ENCODE measurements at regions not wholly inside any gene's neighbourhood (a gene's known extent, or its start where the extent isn't known, plus 50 kb on each side); places are given as distances from the start of the nearest gene placed in this dataset.

GRCh38 chr18:4636967-4637366, 181.9 kb upstream of the DLGAP1 start:
- no peak for DNase-seq

- DNase-seq, result no peak
These were observed 176.1 kb upstream of the DLGAP1 start for GRCh38 chr18:4631239-4631638.

DNA sequence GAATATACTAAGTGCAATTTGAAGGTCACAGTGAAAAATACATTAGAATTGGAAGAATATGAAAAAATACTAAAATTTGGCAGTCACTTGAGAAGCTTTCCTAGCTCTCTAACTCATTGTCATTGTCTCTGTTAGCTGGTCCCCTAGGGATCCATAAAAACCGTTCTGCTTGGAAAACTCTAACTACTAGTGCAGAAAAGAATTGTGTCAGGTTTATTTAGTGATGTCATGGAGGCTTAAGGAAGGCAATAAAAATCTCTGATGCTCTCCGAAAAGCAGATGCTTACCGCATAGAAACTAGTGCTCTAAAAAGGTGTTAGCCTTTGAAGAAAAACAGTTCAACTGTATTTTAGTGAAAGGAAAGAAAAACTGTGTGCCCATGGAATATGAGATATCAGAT, 150.1 kb upstream of the DLGAP1 start:
- DNase-seq, result no peak

- DNase-seq, result no peak
These were observed 148.8 kb upstream of the DLGAP1 start for GRCh38 chr18:4603955-4604354.

GRCh38 chr18:4599312-4599711, 144.2 kb upstream of the DLGAP1 start:
- no peak for DNase-seq

GRCh38 chr18:4597301-4597700, 142.2 kb upstream of the DLGAP1 start:
- DNase-seq, result no peak

DNA sequence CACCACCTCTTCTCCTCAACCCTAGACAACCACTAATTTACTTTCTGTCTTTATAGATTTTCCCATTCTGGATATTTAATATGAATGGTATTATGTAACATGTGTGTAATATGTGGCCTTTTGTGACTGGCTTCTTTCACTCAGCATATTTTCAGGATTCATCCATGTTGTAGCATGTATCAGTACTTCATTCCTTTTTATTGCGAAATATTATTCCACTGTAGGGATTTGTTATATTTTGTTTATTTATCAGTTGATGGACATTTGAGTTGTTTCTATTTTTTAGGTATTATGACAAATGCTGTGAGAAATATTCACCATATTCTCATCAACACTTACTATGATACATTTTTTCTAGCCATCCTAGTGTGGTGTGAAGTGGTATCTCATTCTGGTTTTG, 138.8 kb upstream of the DLGAP1 start:
- no peak for DNase-seq

DNA sequence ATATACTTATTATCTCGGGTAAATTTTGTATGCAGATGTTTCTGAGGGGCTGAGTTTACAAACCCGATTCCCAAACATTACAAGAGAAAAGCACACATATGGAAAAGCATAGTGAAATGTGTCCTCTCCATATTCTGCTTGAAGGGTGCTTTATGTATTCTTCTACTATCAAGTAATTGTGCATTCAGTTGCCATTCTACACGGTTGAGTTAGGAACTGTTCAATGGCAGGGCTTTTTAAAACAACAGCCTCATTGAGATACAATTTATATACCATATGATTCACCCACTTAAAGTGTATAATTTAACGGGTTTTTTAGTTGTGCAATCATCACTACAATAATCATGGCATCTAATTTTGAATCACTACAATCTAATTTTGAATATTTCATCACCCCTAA, 138.4 kb upstream of the DLGAP1 start:
- DNase-seq, result no peak

DNA sequence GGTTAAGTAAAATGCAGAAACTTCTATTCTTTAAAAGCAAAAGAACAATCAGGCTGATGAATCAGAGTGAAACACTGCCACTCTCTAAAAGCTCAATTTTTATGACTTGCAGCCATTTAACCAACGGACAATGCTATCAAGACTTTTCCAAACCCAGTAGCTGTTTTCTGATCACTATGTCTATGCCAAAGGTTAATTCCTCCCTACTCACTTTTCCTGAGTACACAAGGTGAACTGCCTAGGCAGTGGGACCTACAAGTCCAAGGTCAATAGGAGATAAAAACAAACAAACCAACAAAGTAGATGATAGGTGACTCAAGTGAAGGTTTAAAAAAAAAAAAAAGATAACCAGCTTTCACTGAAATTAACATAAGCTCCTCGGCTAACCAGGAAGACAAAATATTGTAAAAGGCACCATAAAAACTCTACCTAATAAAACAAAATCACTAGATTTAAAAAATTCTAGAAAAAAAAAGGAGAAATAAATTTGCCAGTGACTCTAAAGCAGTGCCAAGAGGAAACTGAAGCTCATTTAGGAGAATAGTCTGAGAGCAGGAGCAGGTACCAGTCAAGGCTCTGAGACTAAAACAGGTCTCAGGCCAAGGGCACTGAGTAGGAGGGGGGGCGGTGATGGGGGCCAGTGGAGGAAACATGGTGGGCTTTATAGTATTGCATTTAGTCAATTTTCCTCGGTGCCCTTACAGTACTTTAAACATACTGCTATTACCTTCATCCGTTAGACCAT, 134.1 kb upstream of the DLGAP1 start:
- no peak for DNase-seq

DNA sequence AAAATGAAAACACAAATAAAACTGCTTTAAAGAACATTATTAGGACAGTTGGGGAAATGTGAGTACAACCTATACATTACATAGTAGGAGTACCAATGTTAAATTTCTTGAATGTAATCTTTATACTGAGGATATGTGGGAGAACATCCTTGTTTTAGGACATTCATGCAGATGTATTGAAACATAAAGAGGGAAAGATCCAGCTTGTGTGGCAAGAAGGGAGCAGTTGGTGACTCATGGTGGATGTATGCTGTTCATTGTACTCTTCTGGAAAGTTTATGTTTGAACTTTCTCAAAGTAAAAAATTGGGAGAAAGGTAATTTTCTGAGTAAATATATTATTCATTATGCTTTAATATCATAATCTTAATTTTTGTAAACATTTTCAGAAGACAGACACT, 132.1 kb upstream of the DLGAP1 start:
- no peak for DNase-seq

- DNase-seq, result no peak
These were observed 131.6 kb upstream of the DLGAP1 start for GRCh38 chr18:4586731-4587130.

- no peak for DNase-seq
These were observed 127.6 kb upstream of the DLGAP1 start for GRCh38 chr18:4582431-4583335.

GRCh38 chr18:4581966-4582365, 126.9 kb upstream of the DLGAP1 start:
- no peak for DNase-seq

DNA sequence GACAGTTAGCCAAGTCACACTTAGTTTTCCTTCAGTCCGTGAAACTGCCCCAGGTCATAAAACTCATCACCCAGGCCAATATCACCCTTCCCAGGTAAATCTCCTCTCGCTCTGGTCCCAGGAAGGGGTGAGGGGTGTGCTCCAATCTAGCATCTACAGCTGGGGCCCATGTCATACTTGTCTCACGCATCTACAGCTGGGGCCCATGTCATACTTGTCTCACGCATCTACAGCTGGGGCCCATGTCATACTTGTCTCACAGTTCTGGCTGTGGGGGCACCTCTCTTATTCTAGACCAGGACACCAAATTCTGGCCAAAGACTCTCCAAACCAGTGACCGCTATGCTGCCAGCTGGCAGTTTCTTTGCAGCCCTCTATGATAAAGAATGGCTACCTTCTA, 123.3 kb upstream of the DLGAP1 start:
- DNase-seq, result no peak

DNA sequence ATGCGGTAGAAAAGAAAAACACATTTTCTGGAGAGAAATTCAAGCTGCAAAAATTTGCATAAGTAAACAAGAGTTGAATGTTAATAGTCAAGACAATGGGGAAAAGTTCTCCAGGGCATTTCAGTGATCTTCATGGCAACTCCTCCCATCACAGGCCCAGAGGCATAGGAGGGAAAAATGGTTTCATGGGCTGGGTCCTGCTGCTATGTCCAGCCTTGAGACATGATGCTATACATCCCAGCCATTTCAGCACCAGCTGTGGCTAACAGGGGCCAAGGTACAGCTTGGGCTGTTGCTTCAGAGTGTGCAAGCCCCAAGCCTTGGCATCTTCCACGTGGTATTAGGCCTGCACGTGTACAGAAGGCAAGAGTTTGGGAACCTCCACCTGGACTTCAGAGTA, 118.6 kb upstream of the DLGAP1 start:
- no peak for DNase-seq

GRCh38 chr18:4557502-4557901, 102.4 kb upstream of the DLGAP1 start:
- no peak for DNase-seq

GRCh38 chr18:4551001-4551360, 95.9 kb upstream of the DLGAP1 start:
- DNase-seq, result no peak

DNA sequence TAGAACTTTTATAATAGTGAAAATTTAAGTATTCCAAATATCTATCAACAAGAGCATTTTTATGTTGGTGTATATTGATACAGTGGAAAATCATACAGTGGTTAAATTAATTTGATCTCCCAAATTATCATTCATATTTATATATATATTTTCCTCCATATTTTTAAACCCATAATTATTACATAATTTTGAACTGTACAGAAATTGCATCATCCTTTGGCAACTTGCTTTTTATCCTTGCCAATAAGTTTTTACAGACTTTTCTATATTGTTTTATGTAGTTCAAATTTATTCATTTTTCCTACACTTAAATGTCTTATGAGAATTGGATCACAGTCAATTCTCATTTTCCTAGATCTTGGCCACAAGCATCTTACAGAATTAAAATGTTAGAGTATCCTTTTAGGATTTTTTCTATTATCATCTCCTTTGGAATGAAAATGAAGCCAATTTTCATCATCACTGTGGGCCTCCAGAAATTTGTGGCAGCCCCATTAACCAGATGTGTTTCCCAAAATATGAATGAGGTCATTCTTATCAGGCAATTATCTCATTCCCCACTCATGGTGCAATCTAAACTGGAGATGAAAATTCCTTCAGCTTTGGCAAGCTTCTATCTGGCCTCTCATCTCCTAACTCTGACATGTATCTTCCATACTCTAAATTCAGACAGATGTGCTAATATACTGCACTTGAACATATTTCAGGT, 94.2 kb upstream of the DLGAP1 start:
- DNase-seq, result no peak

DNA sequence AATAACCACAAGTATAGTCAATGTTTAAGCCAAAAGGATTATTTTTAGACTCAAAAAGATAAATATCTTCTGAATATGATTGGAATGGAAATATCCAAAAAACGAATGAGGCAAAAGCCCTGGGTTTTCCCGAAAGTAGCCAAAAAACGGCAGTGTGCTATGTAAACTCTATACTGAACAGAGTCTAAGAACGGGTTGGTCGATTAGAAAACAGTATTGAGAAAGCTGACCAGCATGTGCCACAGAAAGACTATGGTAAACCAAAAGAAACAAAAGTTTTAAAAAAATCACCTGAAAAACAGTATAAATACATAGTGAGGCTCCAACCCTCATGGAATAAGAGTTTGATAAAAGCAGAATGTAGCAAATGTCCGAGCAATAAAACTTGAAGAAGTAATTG, 92.0 kb upstream of the DLGAP1 start:
- DNase-seq, result no peak

DNA sequence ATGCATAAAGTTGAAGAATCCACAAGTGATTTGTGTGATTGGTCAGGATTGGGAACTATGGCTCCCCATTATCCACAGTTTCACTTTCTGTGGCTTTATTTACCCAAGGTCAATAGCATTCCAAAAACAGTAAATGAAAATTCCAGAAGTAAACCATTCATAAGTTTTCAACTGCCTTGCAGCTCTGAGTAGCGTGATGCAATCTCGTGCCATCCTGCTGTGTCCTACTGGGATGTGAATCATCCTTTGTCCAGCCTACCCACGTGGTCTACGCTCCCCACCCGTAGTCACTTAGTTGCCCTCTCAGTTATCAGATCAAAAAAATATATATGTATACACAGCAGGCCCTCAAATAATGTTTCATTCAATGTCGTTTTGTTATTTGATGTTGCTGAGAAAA, 89.0 kb upstream of the DLGAP1 start:
- DNase-seq, result no peak

- no peak for DNase-seq
These were observed 88.6 kb upstream of the DLGAP1 start for GRCh38 chr18:4543711-4544110.

DNA sequence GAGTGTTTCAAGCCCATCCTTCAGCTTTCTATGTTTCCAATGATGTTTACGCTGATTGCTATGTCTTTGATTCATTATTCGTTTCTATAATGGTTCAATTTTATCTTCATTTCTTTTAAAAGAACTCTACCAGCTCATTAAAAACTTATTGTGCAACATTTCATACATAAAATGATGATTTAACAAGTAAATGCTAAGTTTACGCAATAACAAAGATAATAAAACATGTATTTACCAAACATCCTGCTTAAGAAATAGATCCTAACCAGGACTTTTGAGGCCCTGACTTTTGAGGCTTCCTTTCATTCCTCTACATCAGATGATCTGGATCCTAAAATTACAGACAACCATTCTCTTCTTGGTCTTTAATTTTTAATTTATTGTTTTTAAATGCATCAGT, 86.5 kb upstream of the DLGAP1 start:
- no peak for DNase-seq

DNA sequence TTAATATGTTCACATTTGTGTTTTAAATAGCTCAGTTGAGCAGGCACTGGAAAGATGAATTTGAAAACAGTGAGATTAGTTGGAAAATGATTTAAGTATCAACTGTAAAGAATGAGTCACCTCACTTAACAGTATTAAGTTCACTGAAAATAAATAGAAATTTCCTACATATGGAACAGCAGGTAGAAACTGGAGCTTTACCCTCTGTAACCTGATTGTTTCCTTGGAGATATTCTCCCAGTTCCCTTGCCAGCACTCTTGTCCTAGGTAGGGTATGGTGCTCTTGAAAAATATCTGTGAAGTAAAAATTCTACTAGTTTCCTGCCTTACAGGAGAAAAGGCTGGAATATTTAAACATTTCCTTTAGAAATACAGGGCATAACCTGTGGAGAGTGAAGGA, 81.3 kb upstream of the DLGAP1 start:
- DNase-seq, result no peak

GRCh38 chr18:4528405-4528804, 73.3 kb upstream of the DLGAP1 start:
- DNase-seq, result no peak
